ENCODE measurements at regions not wholly inside any gene's neighbourhood (a gene's known extent, or its start where the extent isn't known, plus 50 kb on each side); places are given as distances from the start of the nearest gene placed in this dataset.
"Not testable (repeated sequence)": the region's sequence is repeated elsewhere in the genome, so short reads cannot be mapped to it uniquely, and the experiment has no call there.

DNA sequence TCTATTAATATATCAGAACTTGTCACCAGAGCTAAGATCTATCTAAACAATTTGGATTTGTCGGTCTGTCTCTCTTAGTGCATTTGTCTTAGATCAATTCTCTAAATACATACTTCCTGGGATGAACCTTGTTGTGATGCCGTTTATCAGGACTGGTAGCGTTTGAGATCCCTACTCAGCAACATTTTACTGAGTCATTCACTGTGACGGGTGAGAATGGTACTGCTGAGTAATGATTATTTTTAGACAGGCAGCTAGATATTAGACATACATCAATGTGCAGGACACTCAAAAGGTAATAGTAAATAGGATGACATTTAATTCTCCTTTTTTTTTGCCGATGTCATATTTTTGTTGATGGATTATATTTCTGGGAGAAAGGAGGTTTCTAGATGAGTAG lies 209.0 kb downstream of the CSNK1G3 start:
- DNase-seq, result no peak

DNA sequence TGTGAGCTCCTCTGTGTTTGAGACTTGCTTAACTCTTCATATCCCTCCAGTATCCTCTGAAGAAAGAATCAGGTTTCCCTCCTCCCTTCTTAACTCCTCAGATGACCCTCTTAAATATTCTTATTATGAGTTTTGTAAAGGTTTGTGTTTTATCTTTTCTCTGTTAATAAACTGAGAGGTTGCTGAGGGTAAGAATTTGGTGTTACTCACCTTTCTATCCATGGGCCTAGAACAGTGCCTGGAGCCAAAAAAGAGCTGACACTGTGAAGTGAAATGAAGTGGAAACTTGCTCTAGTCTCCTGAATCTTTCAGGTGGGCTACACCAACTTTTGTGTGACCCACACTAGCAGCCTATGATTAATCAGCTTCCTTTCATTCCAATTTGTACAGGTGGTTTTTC lies 208.4 kb downstream of the CSNK1G3 start:
- DNase-seq, result no peak

DNA sequence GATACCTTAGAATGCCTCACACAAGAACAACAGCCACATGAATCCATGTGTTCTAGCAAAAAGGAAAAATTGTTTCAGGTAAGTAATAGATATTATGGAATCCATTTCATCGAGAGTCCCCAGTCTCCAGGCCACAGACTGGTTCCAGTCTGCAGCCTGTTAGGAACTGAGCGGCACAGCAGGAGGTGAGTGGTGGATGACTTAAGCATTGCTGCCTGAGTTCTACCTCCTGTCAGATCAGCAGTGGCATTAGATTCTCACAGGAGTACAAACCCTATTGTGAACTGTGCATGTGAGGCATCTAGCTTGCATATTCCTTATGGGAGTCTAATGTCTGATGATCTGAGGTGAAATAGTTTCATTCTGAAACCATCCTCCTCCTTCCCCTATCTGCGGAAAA lies 207.0 kb downstream of the CSNK1G3 start:
- no peak for DNase-seq

DNA sequence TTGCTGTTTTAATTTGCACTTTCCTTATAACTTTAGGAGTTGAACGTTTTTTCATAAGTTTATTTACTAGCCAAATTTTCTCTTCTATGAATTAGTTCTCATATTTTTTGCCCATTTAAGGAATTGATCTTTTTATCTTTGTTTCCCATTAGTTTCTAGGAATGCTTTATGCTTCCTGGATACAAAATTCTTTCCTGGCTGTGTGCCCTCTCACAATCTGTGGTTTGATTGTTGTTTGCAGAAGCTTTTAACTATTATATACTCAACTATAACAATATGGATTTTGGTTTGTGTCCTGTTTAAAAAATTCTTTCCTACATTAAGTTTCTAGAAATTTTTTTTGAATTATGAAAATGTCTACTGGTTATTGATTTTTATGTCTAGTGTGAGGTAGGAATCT lies 206.3 kb downstream of the CSNK1G3 start:
- DNase-seq, result no peak

DNA sequence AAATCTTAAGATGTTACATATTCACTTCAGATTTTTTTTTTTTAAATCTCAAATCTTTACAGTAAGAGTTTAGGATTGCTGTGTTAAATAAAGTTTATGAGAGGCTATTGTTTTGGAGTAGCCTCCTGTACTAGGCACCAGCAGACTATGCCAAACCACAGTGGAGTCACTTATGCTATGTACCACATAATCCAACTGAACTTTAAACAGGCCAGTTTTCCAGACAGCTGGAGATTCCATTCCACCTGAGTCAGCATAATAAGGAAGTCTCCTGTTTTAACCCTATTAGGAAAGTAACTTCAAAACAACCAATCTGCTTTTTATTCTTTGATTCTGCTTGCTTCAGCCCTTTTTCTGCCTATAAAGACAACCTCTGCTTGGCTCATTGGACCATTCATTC lies 205.2 kb downstream of the CSNK1G3 start:
- no peak for DNase-seq

DNA sequence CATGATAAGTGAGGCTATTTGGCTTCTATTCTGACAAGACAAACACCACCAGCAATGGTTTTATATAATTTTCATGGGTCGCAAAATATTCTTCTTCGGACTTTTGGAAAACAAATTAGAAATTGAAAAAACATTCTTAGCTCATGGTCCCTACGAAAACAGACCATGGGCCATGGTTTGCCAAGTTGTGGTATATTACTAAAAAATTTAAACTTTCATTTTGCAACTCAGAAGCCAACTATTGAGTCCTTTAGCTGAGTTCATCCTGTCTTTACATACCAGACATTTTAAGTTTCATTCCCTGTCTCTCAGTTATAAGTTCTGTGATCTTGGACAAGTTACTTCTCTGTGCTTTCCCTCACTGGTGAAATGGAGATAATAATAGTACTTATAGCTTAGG lies 198.1 kb downstream of the CSNK1G3 start:
- no peak for DNase-seq

DNA sequence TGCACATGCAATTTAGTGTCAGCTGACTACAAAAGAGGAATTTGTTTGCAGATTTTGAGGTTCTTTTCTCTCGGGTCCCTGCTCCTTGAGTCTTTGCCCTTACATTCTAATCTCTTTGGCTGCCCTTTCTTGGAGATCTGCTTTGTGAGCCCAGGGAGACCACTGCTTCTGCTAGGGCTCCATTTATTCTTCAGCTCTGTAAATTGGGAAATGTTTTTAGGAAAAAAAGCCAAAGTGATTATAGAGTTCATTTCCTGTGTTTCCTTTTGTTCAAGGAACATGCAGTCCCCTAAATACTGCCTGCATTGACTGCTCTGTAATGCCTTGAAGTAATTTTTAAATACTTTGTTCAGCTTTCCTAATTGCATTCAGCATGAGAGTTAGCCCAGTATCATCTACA lies 197.4 kb downstream of the CSNK1G3 start:
- no peak for DNase-seq

DNA sequence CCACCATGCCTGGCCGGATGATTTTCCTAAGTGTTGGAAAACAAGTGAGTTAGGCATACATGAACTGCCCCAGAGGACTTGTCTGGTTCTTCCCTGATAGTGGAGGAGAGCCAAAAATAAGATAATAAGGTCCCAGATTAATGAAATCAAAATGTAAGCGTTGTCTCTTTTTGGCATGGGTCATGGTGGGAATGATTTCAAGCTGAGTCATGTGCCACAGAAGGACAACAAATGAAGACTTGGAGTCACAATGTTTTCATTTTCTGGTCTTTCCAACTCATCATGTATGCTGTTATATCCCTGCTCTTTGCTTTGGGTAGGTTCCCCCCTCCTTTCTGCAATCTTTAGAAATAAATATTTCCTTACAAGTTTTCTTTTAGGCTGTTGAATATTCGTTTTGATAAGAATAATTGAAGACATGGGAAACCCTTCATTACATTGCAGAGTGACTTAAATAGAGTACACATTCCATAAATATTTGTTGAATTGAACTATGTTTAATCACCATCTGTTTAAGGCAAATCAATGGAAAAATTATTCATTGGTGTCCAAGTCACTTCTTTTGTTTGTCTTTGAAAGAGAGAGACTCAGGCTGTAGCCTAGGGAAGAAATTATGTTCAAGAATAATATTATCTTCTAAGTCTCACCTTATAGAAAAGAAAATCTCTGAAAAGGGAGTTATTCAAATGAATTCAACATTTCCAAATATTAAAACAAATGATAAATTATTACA lies 196.3 kb downstream of the CSNK1G3 start:
- no peak for DNase-seq

DNA sequence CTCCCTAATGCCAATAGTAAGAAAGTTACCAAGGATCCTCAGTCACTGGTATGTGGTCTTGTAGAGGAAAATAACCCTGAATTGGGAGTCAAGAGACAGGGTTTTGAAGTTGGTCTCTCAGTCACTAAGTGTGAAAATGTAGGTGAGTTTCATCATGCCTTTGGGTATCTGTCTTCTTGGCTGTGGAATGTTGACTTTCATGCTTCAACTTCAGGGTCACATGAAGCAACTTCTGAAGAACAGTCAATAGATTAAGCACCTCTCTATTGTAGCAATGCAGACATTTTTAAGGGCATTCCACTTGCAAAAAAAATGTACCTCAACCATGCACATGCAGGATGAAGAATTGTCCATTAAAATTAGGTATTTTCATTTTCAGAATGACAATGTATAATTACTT lies 194.6 kb downstream of the CSNK1G3 start:
- no peak for DNase-seq

DNA sequence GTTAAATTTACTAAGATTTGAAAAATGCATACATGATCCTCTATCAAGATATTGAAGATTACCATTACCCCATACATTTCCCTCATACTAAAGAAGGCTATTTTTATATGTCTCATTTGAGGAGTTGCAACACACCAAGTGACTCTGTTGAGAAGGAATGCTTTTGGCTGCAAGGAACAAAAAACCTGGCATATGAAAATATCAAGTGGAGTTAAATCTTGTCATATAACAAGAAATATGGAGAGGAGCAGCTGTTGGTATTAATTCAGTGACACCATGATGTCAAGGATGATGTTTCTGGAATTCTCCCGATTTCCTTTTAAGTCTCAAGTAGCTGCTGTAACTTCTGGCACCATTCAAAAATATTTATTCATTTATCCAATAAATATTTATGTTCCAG lies 193.8 kb downstream of the CSNK1G3 start:
- DNase-seq, result no peak

DNA sequence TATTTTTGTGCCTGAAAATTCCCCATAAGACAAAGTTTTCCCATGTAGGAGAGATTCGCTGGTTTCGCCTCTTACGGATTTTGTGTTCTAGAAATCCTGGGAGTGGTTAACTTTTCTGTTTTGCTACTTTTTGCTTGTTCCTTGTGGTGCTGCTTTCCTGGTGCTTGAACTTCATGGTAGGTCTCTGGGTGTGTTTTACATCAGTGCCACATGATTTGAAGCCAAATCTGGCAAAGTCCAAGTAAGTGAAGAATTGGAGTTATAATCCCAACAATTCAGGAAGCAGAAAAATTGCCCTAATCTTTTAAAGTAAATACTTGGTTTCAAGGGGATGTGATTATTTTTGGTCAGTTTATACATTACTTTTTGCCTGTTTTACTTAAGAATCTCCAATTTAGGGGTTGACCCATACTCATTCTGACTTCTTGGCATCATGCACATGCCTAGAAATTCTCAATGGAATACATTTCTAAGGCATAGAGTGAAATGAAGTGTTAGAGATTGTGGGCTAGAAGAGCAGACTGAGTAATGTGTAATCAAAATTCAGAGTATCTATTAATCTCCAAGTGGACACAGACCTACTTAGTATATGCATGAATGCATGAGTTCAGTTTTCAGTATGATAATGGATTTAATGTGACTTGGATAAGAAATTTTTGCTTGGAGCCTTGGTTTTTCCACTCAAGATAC lies 189.7 kb downstream of the CSNK1G3 start:
- no peak for DNase-seq

DNA sequence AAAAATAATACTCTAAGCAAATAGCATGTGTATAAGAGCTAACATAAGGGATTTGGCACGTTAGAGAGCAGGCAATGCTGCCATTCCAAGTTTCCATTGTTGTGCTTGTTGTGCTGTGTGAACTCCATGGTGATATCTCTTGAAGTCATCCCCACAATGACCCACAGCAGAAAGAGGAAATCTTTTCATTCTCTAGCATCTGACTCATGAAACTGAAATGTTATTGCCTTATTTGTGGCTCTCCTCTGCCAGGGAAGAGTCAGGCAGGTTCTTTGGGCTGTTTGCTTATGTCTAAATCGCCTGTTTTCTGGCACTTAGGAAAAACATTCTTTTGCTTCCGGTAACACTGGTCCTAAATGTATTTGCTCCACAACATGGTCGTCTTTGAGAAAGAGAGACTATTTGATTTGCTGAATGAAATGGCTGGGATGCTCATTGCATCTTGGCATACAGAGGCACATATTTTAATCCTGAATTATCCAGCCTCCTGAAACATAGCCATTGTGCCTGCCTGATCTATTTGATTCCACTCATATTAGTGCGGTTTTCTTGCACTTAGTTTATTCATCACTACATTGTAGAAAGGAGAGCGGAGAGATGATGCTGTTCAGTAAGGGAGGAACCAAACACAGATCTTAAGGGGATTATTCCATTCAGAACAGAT lies 188.8 kb downstream of the CSNK1G3 start:
- DNase-seq, result no peak

DNA sequence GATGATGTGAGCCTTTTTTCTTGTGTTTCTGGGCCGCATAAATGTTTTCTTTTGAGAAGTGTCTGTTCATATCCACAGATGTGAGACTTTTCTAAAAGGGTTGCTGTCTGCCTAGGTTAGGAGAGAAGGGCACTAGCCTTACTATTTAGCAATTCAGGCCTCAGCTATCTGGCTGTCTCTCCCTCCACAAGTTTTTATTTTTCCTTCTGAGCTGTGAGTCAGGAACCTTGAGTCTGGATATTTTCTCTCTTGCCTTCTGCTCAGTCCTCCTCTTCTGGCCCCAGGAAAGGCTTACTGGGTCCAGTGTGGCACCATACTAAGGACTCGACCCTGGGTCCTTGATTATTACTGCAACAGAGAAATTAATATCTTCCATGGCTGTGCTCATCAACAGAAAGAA lies 187.6 kb downstream of the CSNK1G3 start:
- DNase-seq, result no peak

DNA sequence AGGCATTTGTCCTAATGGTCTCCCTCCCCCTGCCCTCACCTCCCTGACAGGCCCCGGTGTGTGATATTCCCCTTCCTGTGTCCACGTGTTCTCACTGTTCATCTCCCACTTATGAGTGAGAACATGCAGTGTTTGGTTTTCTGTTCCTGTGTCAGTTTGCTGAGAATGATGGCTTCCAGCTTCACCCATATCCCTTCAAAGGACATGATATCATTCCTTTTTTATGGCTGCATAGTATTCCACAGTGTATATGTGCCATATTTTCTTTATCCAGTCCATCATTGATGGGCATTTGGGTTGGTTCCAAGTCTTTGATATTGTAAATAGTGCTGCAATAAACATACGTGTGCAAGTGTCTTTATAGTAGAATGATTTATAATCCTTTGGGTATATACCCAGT lies 187.0 kb downstream of the CSNK1G3 start:
- DNase-seq, result not testable (repeated sequence)

DNA sequence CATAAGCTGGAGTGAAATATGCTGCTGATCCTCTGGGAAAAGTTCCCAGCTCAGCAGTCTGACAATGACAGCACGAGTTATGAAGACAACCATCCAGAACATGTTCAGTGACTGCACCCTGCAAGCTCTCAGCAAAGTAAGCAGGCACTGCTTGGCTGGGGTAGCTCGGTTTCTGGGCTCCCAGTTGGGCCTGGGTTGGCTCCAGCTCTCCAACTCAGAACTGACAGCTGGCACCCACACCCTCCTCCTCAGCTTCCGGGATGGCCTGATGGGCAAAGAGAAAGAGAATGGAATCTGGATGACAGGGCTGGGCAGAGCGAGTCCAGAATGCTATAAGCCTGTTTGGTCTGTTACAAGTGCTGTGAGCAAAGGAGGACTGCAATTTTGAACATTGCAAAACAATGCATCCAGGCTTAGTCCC lies 185.0 kb downstream of the CSNK1G3 start:
- no peak for DNase-seq

DNA sequence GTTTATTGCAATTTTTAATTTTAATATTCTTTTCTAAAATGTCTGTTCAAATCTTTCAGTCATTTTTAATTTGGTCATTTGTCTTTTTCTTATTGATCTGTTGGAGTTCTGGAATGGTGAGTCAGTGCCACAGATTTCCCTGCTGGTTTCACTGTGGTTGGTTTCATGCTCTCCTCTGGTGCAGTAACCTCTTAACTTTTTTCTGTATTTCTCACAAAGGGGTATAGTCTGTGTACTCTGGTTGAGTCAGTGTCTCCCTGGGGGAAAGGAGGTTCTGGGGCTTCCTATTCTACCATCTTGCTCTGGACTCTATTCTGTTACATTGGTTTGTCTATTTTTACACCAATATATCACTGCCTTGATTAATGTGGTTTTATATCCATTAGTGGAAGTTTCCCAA lies 178.8 kb downstream of the CSNK1G3 start:
- DNase-seq, result no peak

DNA sequence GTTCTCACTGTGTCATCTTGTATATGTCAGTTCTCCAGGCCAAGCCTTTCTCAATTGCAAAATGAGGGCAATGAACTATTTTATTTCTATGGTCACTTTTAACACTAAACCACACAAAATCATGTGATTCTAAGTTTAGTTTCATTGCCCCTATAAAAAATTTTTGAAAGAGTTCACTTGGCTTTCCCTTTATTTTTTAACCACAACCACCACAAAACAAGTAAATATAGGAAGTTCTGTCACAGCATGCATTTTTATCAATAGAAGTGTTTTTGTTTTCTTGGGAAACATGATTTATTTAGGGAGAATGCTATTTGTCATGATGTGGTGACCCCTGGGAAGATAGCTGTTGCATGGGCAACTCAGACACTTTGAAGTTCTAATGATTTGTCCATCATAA lies 169.1 kb downstream of the CSNK1G3 start:
- DNase-seq, result no peak

DNA sequence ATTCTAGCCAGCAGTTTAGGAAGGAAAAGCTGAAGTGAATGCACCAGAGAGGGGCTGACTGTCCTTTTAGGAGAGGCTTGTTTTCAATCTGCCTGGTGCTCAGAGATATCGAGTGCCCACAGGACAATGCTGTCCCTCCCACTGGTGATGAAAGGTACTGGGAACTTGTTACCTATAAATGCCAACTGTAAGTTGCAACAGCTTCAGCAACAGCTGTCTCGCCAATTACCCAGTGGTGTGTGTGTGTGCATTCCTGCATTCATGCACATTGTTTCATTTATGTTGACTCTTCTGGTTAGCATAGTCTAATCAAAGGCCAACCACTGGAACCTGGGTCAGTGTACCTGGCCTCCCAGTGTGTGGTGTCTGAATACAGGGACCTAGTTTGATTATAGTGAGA lies 161.1 kb downstream of the CSNK1G3 start:
- DNase-seq, result no peak

DNA sequence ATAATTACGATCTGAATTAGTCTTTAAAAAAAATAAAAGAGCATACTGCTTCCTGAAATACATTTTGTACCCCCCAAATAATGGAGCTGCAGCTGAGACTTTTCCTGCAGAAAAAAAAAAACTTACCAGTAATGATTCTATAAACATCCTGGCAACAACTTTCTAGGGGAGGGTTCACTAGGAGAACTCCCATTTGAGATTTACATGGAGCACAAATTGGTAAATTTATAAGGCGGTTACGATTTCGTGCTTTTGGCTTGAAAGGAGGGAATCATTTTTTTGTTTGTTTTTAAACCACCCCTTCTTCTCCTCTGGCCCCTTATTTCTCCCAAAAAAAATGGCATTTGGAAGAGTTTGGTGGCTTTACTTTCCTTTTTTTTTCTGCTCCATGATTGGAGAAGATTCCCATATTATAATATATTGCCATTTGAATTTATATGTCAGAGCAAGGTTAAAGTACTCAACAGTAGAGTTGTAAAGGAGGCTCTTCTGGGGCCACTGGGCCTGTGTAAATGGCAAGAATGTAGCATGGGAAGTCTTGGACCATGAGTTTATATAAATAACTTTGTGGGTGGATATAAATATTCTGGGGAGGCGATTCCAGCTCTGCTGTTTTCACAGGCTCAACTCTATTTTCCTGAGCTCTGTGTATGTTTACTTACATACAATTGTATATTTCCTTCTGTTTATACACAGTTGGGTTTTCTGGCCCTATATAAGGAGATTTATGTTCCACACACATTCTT lies 159.9 kb downstream of the CSNK1G3 start:
- no peak for DNase-seq

DNA sequence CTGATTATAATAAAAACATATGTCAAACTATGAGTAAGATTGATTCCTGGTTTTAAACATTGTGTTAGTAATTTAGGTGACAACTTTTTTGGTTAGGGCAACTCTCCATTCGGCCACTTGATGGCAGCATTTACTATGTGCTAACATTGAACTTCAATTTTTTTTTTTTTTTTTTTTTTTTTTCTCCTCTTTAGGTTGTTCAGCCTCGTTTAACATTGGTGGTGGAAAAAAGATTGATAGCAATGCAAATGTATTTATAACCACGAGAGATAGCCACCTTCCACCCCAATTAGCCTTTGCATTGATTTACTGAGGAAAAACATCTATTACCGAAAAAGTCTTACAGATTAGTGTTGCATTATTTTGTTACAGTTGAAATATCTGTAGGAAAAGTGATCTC lies 159.1 kb downstream of the CSNK1G3 start:
- DNase-seq, result peak; percentile 56

All from activated CD4-positive, alpha-beta T cell treated with anti-CD3 and anti-CD28 coated beads, Interleukin-10, Interleukin-2, amounts not matched to agents 100 ng/mL and 50 ng/mL, durations not matched to agents 16 hours and 8 hours (primary cell).